ENCODE measurements at regions not wholly inside any gene's neighbourhood (a gene's known extent, or its start where the extent isn't known, plus 50 kb on each side); places are given as distances from the start of the nearest gene placed in this dataset.

GRCh38 chr5:124980163-124980941, 233.9 kb upstream of the ZNF608 start:
- TF ChIP-seq FOXM1 (IDR thresholded peaks at IDR 0.05; ENCODE audit: borderline replicate concordance, low read depth) (no peak), NFIC (IDR thresholded peaks at IDR 0.05) (peak; percentile 62)

- TF ChIP-seq TAF1 (IDR thresholded peaks at IDR 0.05; ENCODE audit: low read depth) (no peak), EP300 (IDR thresholded peaks at IDR 0.05; ENCODE audit: borderline replicate concordance) (no peak), CEBPB (IDR thresholded peaks at IDR 0.05) (no peak), USF1 (IDR thresholded peaks at IDR 0.05) (no peak), REST (IDR thresholded peaks at IDR 0.05; ENCODE audit: low read depth) (no peak), EGR1 (IDR thresholded peaks at IDR 0.05) (no peak), ZBTB7A (IDR thresholded peaks at IDR 0.05; ENCODE audit: low read depth) (no peak), TEAD4 (IDR thresholded peaks at IDR 0.05) (no peak), RAD21 (IDR thresholded peaks at IDR 0.05; ENCODE audit: low read depth) (no peak), TCF12 (IDR thresholded peaks at IDR 0.05; ENCODE audit: low read depth) (no peak), YY1 (IDR thresholded peaks at IDR 0.05; ENCODE audit: low read depth) (no peak), FOXM1 (IDR thresholded peaks at IDR 0.05; ENCODE audit: borderline replicate concordance, low read depth) (no peak), CREB1 (IDR thresholded peaks at IDR 0.05; ENCODE audit: low read depth) (no peak), NFIC (IDR thresholded peaks at IDR 0.05) (no peak), MAX (IDR thresholded peaks at IDR 0.05) (no peak)
Measured at GRCh38 chr5:124981901-124982300, 235.5 kb upstream of the ZNF608 start.

GRCh38 chr5:124986170-124986569, 239.7 kb upstream of the ZNF608 start:
- TF ChIP-seq CREB1 (IDR thresholded peaks at IDR 0.05; ENCODE audit: low read depth) = no peak
- no peak for TF ChIP-seq TEAD4 (IDR thresholded peaks at IDR 0.05)
- no peak for TF ChIP-seq CEBPB (IDR thresholded peaks at IDR 0.05)
- no peak for TF ChIP-seq ZBTB7A (IDR thresholded peaks at IDR 0.05; ENCODE audit: low read depth)
- no peak for TF ChIP-seq YY1 (IDR thresholded peaks at IDR 0.05; ENCODE audit: low read depth)
- no peak for TF ChIP-seq RAD21 (IDR thresholded peaks at IDR 0.05; ENCODE audit: low read depth)
- TF ChIP-seq REST (IDR thresholded peaks at IDR 0.05; ENCODE audit: low read depth) = no peak
- no peak for TF ChIP-seq MAX (IDR thresholded peaks at IDR 0.05)
- TF ChIP-seq EGR1 (IDR thresholded peaks at IDR 0.05) = no peak
- TF ChIP-seq EP300 (IDR thresholded peaks at IDR 0.05; ENCODE audit: borderline replicate concordance) = no peak
- TF ChIP-seq TAF1 (IDR thresholded peaks at IDR 0.05; ENCODE audit: low read depth) = no peak
- TF ChIP-seq USF1 (IDR thresholded peaks at IDR 0.05) = no peak
- TF ChIP-seq TCF12 (IDR thresholded peaks at IDR 0.05; ENCODE audit: low read depth) = no peak
- no peak for TF ChIP-seq NFIC (IDR thresholded peaks at IDR 0.05)
- TF ChIP-seq FOXM1 (IDR thresholded peaks at IDR 0.05; ENCODE audit: borderline replicate concordance, low read depth) = no peak

GRCh38 chr5:124986667-124987066, 240.2 kb upstream of the ZNF608 start:
- TF ChIP-seq YY1 (IDR thresholded peaks at IDR 0.05; ENCODE audit: low read depth) (no peak), EP300 (IDR thresholded peaks at IDR 0.05; ENCODE audit: borderline replicate concordance) (no peak), CEBPB (IDR thresholded peaks at IDR 0.05) (0 out of 2 replicates have a peak, but pooled peaks have one; percentile 21)

GRCh38 chr5:124990723-124991122, 244.3 kb upstream of the ZNF608 start:
- TF ChIP-seq USF1 (IDR thresholded peaks at IDR 0.05) (no peak), CEBPB (IDR thresholded peaks at IDR 0.05) (no peak), TEAD4 (IDR thresholded peaks at IDR 0.05) (no peak), FOXM1 (IDR thresholded peaks at IDR 0.05; ENCODE audit: borderline replicate concordance, low read depth) (no peak), NFIC (IDR thresholded peaks at IDR 0.05) (no peak), EGR1 (IDR thresholded peaks at IDR 0.05) (no peak), MAX (IDR thresholded peaks at IDR 0.05) (no peak), REST (IDR thresholded peaks at IDR 0.05; ENCODE audit: low read depth) (no peak), ZBTB7A (IDR thresholded peaks at IDR 0.05; ENCODE audit: low read depth) (no peak), TAF1 (IDR thresholded peaks at IDR 0.05; ENCODE audit: low read depth) (no peak), YY1 (IDR thresholded peaks at IDR 0.05; ENCODE audit: low read depth) (no peak), TCF12 (IDR thresholded peaks at IDR 0.05; ENCODE audit: low read depth) (no peak), CREB1 (IDR thresholded peaks at IDR 0.05; ENCODE audit: low read depth) (no peak), RAD21 (IDR thresholded peaks at IDR 0.05; ENCODE audit: low read depth) (no peak), EP300 (IDR thresholded peaks at IDR 0.05; ENCODE audit: borderline replicate concordance) (no peak)
